SK-N-SH (cell line): ENCODE measurements at regions not wholly inside any gene's neighbourhood (a gene's known extent, or its start where the extent isn't known, plus 50 kb on each side); places are given as distances from the start of the nearest gene placed in this dataset.

Experiments used
- CTCF ChIA-PET: fragments of 300-600, 350-600 bp; formaldehyde crosslinking; extraction: SDS; loops from one replicate; lab custom pipeline; 2021; lab: Yijun Ruan, JAX
- POLR2A ChIA-PET: fragments of 350-600 bp; sonication (Branson Sonifier 250); formaldehyde crosslinking; extraction: SDS; loops from one replicate; lab custom pipeline; 2020; ENCODE audit warnings: antibody characterized with exemption, inconsistent platforms; lab: Yijun Ruan, JAX
- DNase-seq: peaks from one replicate; pipeline ENCODE4 v3.0.0; 2012
- H2AFZ ChIP-seq: fragments of 200-600 bp; sonication (generic); 2 replicates; pipeline ENCODE4 v1.8.1; 2016; ENCODE audit warnings: antibody characterized with exemption, mild to moderate bottlenecking, low read depth
- H3F3A ChIP-seq: fragments of 200-600 bp; sonication (generic); replicated peaks from 2 replicates; pipeline ENCODE3; 2016; ENCODE audit warnings: antibody characterized with exemption, mild to moderate bottlenecking; ENCODE audit not compliant: insufficient read depth
- H3K27ac ChIP-seq, 2 experiments: fragments of 200-500 bp in 1 of 2; fragments of 200-600 bp in 1 of 2; sonication (Bioruptor generic) in 1 of 2; sonication (generic), shearing (Covaris generic) in 1 of 2; 2 replicates each; pipeline versions ENCODE4 v1.5.1 to v1.6.1; 2014 to 2016; ENCODE audit warnings: low read depth in 2 of 2, inconsistent platforms in 1 of 2, low read length in 1 of 2, mild to moderate bottlenecking in 1 of 2, mixed read lengths in 1 of 2
- H3K27me3 ChIP-seq: fragments of 200-600 bp; sonication (generic), shearing (Covaris generic); 2 replicates; pipeline ENCODE4 v1.6.1; 2016; ENCODE audit warnings: mixed run types; ENCODE audit not compliant: insufficient read depth
- H3K36me3 ChIP-seq, 2 experiments: fragments of 200-500 bp in 1 of 2; fragments of 200-600 bp in 1 of 2; sonication (Bioruptor generic) in 1 of 2; sonication (generic) in 1 of 2; replicated peaks in 1 of 2; 2 replicates each; pipeline versions ENCODE3 to v1.5.1; 2014 to 2016; ENCODE audit warnings: low read length in 1 of 2, mild to moderate bottlenecking in 1 of 2; ENCODE audit not compliant: insufficient read depth in 2 of 2, control insufficient read depth in 1 of 2
- H3K4me1 ChIP-seq, 2 experiments: fragments of 200-500 bp in 1 of 2; fragments of 200-600 bp in 1 of 2; sonication (Bioruptor generic) in 1 of 2; sonication (generic), shearing (Covaris generic) in 1 of 2; 2 replicates each; pipeline versions ENCODE4 v1.5.1 to v1.6.1; 2014 to 2016; ENCODE audit warnings: low read depth in 1 of 2, low read length in 1 of 2, mixed run types in 1 of 2; ENCODE audit not compliant: insufficient read depth in 2 of 2, control insufficient read depth in 1 of 2
- H3K4me2 ChIP-seq: fragments of 200-600 bp; sonication (generic), shearing (Covaris generic); 2 replicates; pipeline ENCODE4 v1.6.1; 2017; ENCODE audit warnings: mixed run types
- H3K4me3 ChIP-seq, 2 experiments: fragments of 200-500 bp in 1 of 2; fragments of 200-600 bp in 1 of 2; sonication (Bioruptor generic) in 1 of 2; sonication (generic), shearing (Covaris generic) in 1 of 2; 2 replicates each; pipeline versions ENCODE4 v1.5.1 to v1.8.1; 2014 to 2016; ENCODE audit warnings: low read depth in 2 of 2, inconsistent platforms in 1 of 2, low read length in 1 of 2, mild to moderate bottlenecking in 1 of 2, mixed read lengths in 1 of 2, moderate library complexity in 1 of 2
- H3K79me2 ChIP-seq: fragments of 200-600 bp; sonication (generic); 2 replicates; pipeline ENCODE4 v1.8.1; 2017; ENCODE audit warnings: mild to moderate bottlenecking; ENCODE audit not compliant: insufficient read depth
- H3K9ac ChIP-seq: fragments of 200-600 bp; sonication (generic); 2 replicates; pipeline ENCODE4 v1.6.1; 2017; ENCODE audit warnings: mixed run types
- H3K9me2 ChIP-seq: fragments of 200-600 bp; sonication (generic); 2 replicates; pipeline ENCODE4 v1.6.1; 2017; ENCODE audit warnings: mixed run types
- H3K9me3 ChIP-seq: fragments of 200-600 bp; sonication (generic); 2 replicates; pipeline ENCODE4 v1.6.1; 2017; ENCODE audit warnings: mixed run types, mild to moderate bottlenecking, moderate library complexity
- H4K20me1 ChIP-seq: fragments of 200-600 bp; sonication (generic); 2 replicates; pipeline ENCODE4 v1.6.1; 2017; ENCODE audit warnings: mild to moderate bottlenecking, mixed run types; ENCODE audit not compliant: insufficient read depth
- CTCF ChIP-seq: fragments of 200-600 bp; sonication (generic); IDR thresholded peaks from 2 replicates; pipeline ENCODE4 v1.6.1; 2017; ENCODE audit warnings: antibody characterized with exemption, mild to moderate bottlenecking, moderate library complexity
- EP300 ChIP-seq, 2 experiments: IDR thresholded peaks; 2 replicates each; pipeline versions ENCODE4 v1.4.0 to v1.6.1; 2012; ENCODE audit warnings: borderline replicate concordance in 1 of 2, low read depth in 1 of 2, low read length in 1 of 2
- FOXJ3 ChIP-seq: sonication (generic); formaldehyde crosslinking; IDR thresholded peaks from 2 replicates; pipeline ENCODE4 v1.5.1; 2020; ENCODE audit warnings: mild to moderate bottlenecking, missing genetic modification reagents
- FOXM1 ChIP-seq: IDR thresholded peaks from 2 replicates; pipeline ENCODE4 v1.4.0; 2012; ENCODE audit warnings: low read depth, mild to moderate bottlenecking
- GABPA ChIP-seq: IDR thresholded peaks from 2 replicates; pipeline ENCODE4 v1.4.0; 2012; ENCODE audit warnings: low read depth, mild to moderate bottlenecking
- GATA2 ChIP-seq: sonication (generic); formaldehyde crosslinking; IDR thresholded peaks from 2 replicates; pipeline ENCODE4 v1.5.0; 2020; ENCODE audit warnings: mild to moderate bottlenecking, missing genetic modification reagents
- IRF3 ChIP-seq: fragments of 150-350 bp; IDR thresholded peaks from 2 replicates; pipeline ENCODE4 v1.6.1; 2016; ENCODE audit warnings: mild to moderate bottlenecking, low read depth, low read length
- JUND ChIP-seq: IDR thresholded peaks from 2 replicates; pipeline ENCODE4 v1.4.0; 2012
- MAX ChIP-seq: IDR thresholded peaks from 2 replicates; pipeline ENCODE4 v1.4.0; 2012; ENCODE audit warnings: low read depth
- MXI1 ChIP-seq: IDR thresholded peaks from 2 replicates; pipeline ENCODE4 v1.6.1; 2012; ENCODE audit warnings: mild to moderate bottlenecking, low read depth, low read length, improper control_type of control experiment
- NFIC ChIP-seq: IDR thresholded peaks from 2 replicates; pipeline ENCODE4 v1.4.0; 2012; ENCODE audit warnings: borderline replicate concordance
- NRF1 ChIP-seq: IDR thresholded peaks from 2 replicates; pipeline ENCODE4 v1.6.1; 2012; ENCODE audit warnings: low read depth, mild to moderate bottlenecking, low read length
- PBX3 ChIP-seq: IDR thresholded peaks from 2 replicates; pipeline ENCODE4; 2012
- RAD21 ChIP-seq: IDR thresholded peaks from 2 replicates; pipeline ENCODE4 v1.6.1; 2012; ENCODE audit warnings: mild to moderate bottlenecking, low read length
- RCOR1 ChIP-seq: fragments of 150-350 bp; IDR thresholded peaks from 2 replicates; pipeline ENCODE4 v1.6.1; 2017; ENCODE audit warnings: antibody characterized with exemption, low read length
- RFX5 ChIP-seq: IDR thresholded peaks from 2 replicates; pipeline ENCODE4 v1.6.1; 2012; ENCODE audit warnings: mild to moderate bottlenecking, improper control_type of control experiment, low read length
- RXRA ChIP-seq: IDR thresholded peaks from 2 replicates; pipeline ENCODE4 v1.4.0; 2012; ENCODE audit warnings: low read depth, mild to moderate bottlenecking, borderline replicate concordance
- SIN3A ChIP-seq: IDR thresholded peaks from 2 replicates; pipeline ENCODE4 v1.6.1; 2012; ENCODE audit warnings: low read depth, mild to moderate bottlenecking, low read length, moderate library complexity, borderline replicate concordance
- SMC3 ChIP-seq: IDR thresholded peaks from 2 replicates; pipeline ENCODE4 v1.6.1; 2012; ENCODE audit warnings: low read depth, low read length, improper control_type of control experiment
- TCF12 ChIP-seq: IDR thresholded peaks from 2 replicates; pipeline ENCODE4 v1.4.0; 2012
- TEAD4 ChIP-seq: IDR thresholded peaks from 2 replicates; pipeline ENCODE4 v1.4.0; 2012; ENCODE audit warnings: mild to moderate bottlenecking, borderline replicate concordance; ENCODE audit not compliant: insufficient read depth
- USF1 ChIP-seq: IDR thresholded peaks from 2 replicates; pipeline ENCODE4 v1.4.0; 2012; ENCODE audit warnings: low read depth, borderline replicate concordance
- YY1 ChIP-seq: IDR thresholded peaks from 2 replicates; pipeline ENCODE4 v1.4.0; 2012; ENCODE audit warnings: low read depth, mild to moderate bottlenecking
- ZBTB33 ChIP-seq: IDR thresholded peaks from 2 replicates; pipeline ENCODE4 v1.4.0; 2012; ENCODE audit warnings: low read depth, borderline replicate concordance
- WGBS: methylation state at CpG from one replicate; pipeline ENCODE4 v1.1.6; 2017; ENCODE audit warnings: low lambda C conversion rate; 5-methylcytosine and 5-hydroxymethylcytosine counted together

- TF ChIP-seq IRF3 = no peak
- TF ChIP-seq TCF12 = no peak
- no peak for TF ChIP-seq NFIC
- no peak for TF ChIP-seq GABPA
- TF ChIP-seq JUND = no peak
- no peak for TF ChIP-seq PBX3
Observed at GRCh38 chr16:86789621-86790051, 211.3 kb downstream of the FOXL1 start (continued).

- Histone ChIP-seq H3K4me2 (no peak overlapping the region), H3K79me2 (no peaks in the 10 kb centered on the region), H3K4me1 (no peaks in the 10 kb centered on the region), H3K9me3 (no peaks in the 10 kb centered on the region), H3K4me3 (no peak overlapping the region), H3K9ac (no peak overlapping the region), H3K36me3 (no peaks in the 10 kb centered on the region), H4K20me1 (no peaks in the 10 kb centered on the region), H2AFZ (no peak overlapping the region), H3F3A (peaks cover 3% of the 10 kb centered on the region), H3K27me3 (peaks cover 80% of the 10 kb centered on the region), H3K27ac (no peak overlapping the region), H3K9me2 (no peaks in the 10 kb centered on the region)
- POLR2A ChIA-PET = no interaction called here
- WGBS = 18% methylated on average over 20 of the region's 20 CpGs
- no peak for DNase-seq
- CTCF ChIA-PET = interaction anchor here (1.4 kb wide), 1 partner anchor 227 kb away, joined by 3 read pairs; no protein-coding TSS in a partner anchor
- TF ChIP-seq NRF1 (no peak), RXRA (no peak), ZBTB33 (no peak), RAD21 (no peak), USF1 (no peak), SIN3A (no peak), GATA2 (CRISPR knock-in tag) (no peak), RCOR1 (no peak), RFX5 (no peak), SMC3 (no peak), MXI1 (no peak), YY1 (no peak), EP300 (IDR thresholded peaks at IDR 0.05; ENCODE audit: borderline replicate concordance in 1 of 2, low read depth in 1 of 2, low read length in 1 of 2) (no peak), FOXM1 (no peak), TEAD4 (no peak), CTCF (no peak), MAX (no peak), IRF3 (no peak), FOXJ3 (CRISPR knock-in tag) (no peak)
Observed at GRCh38 chr16:86791287-86792035, 213.1 kb downstream of the FOXL1 start.
